Epithelial cell of esophagus (primary cell): ENCODE measurements at regions not wholly inside any gene's neighbourhood (a gene's known extent, or its start where the extent isn't known, plus 50 kb on each side); places are given as distances from the start of the nearest gene placed in this dataset.

Experiments used
- DNase-seq: peaks from one replicate; pipeline ENCODE4 v3.0.0; 2010; ENCODE audit warnings: low read depth
- H3K4me3 ChIP-seq: 2 replicates; pipeline ENCODE4 v1.5.1; 2011; ENCODE audit warnings: mild to moderate bottlenecking, low read length, control low read depth
- TF ChIP-seq, protein P1 (sequence below): IDR thresholded peaks from 2 replicates; pipeline ENCODE4 v1.5.1; 2011; ENCODE audit warnings: low read depth, mild to moderate bottlenecking, low read length, control low read depth, inconsistent platforms; ENCODE audit not compliant: insufficient read depth; ENCODE audit errors: missing control alignments

- H3K4me3 ChIP-seq, result no peak overlapping the region
- TF ChIP-seq, protein P1, sequence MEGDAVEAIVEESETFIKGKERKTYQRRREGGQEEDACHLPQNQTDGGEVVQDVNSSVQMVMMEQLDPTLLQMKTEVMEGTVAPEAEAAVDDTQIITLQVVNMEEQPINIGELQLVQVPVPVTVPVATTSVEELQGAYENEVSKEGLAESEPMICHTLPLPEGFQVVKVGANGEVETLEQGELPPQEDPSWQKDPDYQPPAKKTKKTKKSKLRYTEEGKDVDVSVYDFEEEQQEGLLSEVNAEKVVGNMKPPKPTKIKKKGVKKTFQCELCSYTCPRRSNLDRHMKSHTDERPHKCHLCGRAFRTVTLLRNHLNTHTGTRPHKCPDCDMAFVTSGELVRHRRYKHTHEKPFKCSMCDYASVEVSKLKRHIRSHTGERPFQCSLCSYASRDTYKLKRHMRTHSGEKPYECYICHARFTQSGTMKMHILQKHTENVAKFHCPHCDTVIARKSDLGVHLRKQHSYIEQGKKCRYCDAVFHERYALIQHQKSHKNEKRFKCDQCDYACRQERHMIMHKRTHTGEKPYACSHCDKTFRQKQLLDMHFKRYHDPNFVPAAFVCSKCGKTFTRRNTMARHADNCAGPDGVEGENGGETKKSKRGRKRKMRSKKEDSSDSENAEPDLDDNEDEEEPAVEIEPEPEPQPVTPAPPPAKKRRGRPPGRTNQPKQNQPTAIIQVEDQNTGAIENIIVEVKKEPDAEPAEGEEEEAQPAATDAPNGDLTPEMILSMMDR, result no peak
- no peak for DNase-seq
Observed at GRCh38 chr15:62807539-62808130, 234.9 kb upstream of the TPM1 start.

DNA sequence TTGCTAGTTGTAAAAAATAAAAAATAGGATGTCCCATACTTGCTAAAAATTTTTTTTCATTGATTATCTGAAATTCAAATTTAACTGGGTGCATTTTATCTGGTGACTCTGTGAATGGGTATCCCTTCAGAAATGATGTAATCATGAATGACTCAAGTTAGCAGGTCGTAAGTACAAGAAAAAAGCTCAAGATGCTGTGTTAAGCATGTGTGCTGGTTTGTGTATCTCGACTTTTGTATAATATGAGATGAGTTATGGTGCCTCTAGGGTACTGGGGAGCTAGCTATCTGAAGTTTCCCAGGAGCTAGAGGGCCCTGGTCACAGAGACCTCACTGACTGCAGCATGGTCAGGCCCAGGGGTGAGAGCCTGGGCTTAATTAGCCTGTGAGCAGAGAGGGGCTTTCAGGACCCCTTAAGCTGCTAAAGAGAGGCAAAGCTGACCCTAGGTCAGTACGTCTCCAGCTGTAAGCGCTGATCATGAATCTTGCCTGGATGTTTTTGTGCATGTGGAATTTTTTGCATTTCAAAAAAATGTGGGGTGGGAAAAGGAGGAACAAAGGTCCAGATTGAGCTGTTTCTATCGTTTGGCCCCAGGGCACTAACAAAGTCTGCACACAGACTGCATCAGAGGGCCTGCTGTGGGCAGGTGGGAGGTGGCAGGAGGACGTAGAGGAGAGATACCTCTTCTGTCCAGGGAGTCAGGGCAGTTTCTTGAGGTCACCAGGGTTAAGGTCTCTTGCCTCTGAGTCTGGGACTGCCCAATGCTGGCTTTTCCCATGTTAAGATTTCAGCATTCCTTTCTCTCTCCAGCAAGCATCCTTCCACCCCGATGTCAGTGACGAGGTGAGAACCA is 233.2 kb upstream of the TPM1 start:
- peak; percentile 57 for DNase-seq
- TF ChIP-seq, protein P1, result no peak
- no peak overlapping the region for H3K4me3 ChIP-seq

GRCh38 chr15:62809968-62810260 is 232.6 kb upstream of the TPM1 start:
- DNase-seq, result no peak
- TF ChIP-seq, protein P1, result no peak
- H3K4me3 ChIP-seq, result no peak overlapping the region

DNA sequence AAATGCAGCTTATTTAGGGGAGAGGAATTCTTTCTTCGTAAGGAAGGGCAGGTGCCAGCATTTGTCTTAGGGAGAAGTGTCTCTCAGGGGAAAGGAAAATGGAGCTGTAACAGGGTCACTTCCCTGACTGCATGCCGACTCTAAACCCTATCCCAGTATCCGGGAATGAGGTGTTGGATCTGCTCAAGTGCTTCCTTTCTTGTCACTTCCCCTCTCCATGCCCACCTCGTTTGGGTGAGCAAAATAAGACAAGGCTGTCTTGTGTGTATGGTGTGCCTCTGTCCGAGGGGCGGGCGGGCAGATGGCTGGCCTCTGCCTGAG is 230.1 kb upstream of the TPM1 start:
- TF ChIP-seq, protein P1, result no peak
- H3K4me3 ChIP-seq, result no peak overlapping the region
- DNase-seq, result no peak

DNA sequence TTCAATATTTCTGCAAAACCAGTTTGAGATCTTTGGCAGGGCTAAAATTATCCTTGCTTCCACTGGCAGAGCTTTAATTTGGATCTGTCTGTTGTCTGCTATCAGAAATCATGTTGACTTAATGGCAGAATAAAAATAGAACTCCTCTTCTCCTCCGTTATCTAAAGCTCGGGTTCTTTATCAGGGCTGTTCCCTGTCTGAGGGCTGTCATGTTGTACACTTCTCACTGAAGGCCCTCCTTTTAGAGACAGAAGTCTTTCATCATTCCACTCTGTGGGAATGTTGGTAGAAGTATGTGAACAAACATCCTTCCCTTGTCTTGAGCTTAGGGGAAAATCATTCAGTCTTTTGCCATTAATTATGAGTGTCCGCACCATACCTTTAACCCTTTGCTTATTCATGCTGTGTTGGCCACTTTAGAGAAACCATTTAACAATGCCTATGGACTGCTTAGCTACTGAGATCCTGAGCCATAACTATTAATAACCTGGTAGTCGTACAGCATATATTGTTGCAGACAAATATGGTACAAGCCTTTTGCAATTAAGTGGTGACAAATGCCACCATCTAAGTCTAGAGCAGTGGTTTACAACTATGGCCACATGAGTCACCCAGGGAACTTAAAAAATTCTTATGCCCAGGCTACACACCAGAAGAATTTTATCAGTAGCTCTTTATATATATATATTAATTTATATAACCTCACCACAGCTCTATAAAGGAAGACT is 226.0 kb upstream of the TPM1 start:
- DNase-seq, result no peak
- TF ChIP-seq, protein P1, result no peak

DNA sequence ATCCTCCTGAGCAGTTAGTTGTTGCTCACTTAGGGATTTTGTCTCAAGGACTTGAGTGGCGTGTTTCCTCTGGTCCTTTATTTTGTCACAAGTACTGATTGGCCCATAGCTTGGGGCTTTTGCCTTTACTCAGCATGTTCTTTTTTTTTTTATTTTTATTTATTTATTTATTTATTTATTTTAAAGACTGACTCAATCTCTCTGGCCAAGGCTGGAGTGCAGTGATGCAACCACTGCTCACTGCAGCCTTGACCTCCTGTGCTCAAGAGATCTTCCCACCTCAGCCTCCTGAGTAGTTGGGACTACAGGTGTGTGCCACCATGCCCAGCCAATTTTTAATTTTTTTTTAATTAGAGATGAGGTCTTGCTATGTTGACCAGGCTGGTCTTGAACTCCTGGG is 223.9 kb upstream of the TPM1 start:
- TF ChIP-seq, protein P1, result no peak
- no peak for DNase-seq
- H3K4me3 ChIP-seq, result no peak overlapping the region

More for the DNA sequence above, 226.0 kb upstream of the TPM1 start:
- H3K4me3 ChIP-seq, result no peak overlapping the region
